ENCODE measurements at regions not wholly inside any gene's neighbourhood (a gene's known extent, or its start where the extent isn't known, plus 50 kb on each side); places are given as distances from the start of the nearest gene placed in this dataset.

DNA sequence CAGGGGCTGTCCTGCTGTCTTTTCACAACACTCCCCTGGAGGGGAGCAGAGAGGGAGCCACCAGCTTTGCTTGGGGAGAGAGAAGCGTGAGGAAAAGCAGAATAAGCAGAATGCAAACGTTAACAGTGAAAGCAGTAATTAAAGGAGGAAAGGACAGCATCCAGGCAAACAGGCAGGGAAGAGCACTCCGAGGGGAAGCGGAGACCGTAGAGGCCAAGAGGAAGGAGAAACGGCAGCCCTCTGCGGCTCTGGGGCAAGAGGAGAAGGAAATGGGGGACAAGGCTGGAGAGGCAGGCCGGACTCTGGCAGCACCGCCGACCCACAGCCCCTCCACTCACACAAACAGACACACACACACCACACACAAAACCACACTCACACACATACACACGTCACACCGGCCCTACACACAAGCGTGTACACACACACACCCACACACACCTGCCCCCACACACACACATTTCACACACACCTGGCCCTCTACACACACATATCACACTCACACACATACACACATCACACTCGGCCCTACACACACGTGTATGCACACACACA lies 449.8 kb downstream of the SOX6 start:
- TF ChIP-seq, protein P1, sequence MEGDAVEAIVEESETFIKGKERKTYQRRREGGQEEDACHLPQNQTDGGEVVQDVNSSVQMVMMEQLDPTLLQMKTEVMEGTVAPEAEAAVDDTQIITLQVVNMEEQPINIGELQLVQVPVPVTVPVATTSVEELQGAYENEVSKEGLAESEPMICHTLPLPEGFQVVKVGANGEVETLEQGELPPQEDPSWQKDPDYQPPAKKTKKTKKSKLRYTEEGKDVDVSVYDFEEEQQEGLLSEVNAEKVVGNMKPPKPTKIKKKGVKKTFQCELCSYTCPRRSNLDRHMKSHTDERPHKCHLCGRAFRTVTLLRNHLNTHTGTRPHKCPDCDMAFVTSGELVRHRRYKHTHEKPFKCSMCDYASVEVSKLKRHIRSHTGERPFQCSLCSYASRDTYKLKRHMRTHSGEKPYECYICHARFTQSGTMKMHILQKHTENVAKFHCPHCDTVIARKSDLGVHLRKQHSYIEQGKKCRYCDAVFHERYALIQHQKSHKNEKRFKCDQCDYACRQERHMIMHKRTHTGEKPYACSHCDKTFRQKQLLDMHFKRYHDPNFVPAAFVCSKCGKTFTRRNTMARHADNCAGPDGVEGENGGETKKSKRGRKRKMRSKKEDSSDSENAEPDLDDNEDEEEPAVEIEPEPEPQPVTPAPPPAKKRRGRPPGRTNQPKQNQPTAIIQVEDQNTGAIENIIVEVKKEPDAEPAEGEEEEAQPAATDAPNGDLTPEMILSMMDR (conservative IDR thresholded peaks at IDR 0.05; ENCODE audit: low read depth in 2 of 2), result no peak
- TF ChIP-seq, protein P2, sequence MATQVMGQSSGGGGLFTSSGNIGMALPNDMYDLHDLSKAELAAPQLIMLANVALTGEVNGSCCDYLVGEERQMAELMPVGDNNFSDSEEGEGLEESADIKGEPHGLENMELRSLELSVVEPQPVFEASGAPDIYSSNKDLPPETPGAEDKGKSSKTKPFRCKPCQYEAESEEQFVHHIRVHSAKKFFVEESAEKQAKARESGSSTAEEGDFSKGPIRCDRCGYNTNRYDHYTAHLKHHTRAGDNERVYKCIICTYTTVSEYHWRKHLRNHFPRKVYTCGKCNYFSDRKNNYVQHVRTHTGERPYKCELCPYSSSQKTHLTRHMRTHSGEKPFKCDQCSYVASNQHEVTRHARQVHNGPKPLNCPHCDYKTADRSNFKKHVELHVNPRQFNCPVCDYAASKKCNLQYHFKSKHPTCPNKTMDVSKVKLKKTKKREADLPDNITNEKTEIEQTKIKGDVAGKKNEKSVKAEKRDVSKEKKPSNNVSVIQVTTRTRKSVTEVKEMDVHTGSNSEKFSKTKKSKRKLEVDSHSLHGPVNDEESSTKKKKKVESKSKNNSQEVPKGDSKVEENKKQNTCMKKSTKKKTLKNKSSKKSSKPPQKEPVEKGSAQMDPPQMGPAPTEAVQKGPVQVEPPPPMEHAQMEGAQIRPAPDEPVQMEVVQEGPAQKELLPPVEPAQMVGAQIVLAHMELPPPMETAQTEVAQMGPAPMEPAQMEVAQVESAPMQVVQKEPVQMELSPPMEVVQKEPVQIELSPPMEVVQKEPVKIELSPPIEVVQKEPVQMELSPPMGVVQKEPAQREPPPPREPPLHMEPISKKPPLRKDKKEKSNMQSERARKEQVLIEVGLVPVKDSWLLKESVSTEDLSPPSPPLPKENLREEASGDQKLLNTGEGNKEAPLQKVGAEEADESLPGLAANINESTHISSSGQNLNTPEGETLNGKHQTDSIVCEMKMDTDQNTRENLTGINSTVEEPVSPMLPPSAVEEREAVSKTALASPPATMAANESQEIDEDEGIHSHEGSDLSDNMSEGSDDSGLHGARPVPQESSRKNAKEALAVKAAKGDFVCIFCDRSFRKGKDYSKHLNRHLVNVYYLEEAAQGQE (IDR thresholded peaks at IDR 0.05; ENCODE audit: unreplicated experiment), result no peak
- TF ChIP-seq POLR2AphosphoS5 (IDR thresholded peaks at IDR 0.05; ENCODE audit: low read depth) (no peak), JUNB (IDR thresholded peaks at IDR 0.05; ENCODE audit: unreplicated experiment) (no peak), EZH2phosphoT487 (IDR thresholded peaks at IDR 0.05; ENCODE audit: unreplicated experiment) (no peak), EZH2 (IDR thresholded peaks at IDR 0.05; ENCODE audit: low read depth, unreplicated experiment) (no peak), NANOG (IDR thresholded peaks at IDR 0.05; ENCODE audit: borderline replicate concordance) (no peak), CREB1 (CRISPR knock-in tag; IDR thresholded peaks at IDR 0.05; ENCODE audit: low read depth) (no peak), STAT1 (IDR thresholded peaks at IDR 0.05; ENCODE audit: unreplicated experiment) (no peak), ZNF114 (CRISPR knock-in tag; IDR thresholded peaks at IDR 0.05) (no peak)
- TF ChIP-seq, protein P3, sequence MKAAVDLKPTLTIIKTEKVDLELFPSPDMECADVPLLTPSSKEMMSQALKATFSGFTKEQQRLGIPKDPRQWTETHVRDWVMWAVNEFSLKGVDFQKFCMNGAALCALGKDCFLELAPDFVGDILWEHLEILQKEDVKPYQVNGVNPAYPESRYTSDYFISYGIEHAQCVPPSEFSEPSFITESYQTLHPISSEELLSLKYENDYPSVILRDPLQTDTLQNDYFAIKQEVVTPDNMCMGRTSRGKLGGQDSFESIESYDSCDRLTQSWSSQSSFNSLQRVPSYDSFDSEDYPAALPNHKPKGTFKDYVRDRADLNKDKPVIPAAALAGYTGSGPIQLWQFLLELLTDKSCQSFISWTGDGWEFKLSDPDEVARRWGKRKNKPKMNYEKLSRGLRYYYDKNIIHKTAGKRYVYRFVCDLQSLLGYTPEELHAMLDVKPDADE (IDR thresholded peaks at IDR 0.05), result no peak
- TF ChIP-seq, protein P4, sequence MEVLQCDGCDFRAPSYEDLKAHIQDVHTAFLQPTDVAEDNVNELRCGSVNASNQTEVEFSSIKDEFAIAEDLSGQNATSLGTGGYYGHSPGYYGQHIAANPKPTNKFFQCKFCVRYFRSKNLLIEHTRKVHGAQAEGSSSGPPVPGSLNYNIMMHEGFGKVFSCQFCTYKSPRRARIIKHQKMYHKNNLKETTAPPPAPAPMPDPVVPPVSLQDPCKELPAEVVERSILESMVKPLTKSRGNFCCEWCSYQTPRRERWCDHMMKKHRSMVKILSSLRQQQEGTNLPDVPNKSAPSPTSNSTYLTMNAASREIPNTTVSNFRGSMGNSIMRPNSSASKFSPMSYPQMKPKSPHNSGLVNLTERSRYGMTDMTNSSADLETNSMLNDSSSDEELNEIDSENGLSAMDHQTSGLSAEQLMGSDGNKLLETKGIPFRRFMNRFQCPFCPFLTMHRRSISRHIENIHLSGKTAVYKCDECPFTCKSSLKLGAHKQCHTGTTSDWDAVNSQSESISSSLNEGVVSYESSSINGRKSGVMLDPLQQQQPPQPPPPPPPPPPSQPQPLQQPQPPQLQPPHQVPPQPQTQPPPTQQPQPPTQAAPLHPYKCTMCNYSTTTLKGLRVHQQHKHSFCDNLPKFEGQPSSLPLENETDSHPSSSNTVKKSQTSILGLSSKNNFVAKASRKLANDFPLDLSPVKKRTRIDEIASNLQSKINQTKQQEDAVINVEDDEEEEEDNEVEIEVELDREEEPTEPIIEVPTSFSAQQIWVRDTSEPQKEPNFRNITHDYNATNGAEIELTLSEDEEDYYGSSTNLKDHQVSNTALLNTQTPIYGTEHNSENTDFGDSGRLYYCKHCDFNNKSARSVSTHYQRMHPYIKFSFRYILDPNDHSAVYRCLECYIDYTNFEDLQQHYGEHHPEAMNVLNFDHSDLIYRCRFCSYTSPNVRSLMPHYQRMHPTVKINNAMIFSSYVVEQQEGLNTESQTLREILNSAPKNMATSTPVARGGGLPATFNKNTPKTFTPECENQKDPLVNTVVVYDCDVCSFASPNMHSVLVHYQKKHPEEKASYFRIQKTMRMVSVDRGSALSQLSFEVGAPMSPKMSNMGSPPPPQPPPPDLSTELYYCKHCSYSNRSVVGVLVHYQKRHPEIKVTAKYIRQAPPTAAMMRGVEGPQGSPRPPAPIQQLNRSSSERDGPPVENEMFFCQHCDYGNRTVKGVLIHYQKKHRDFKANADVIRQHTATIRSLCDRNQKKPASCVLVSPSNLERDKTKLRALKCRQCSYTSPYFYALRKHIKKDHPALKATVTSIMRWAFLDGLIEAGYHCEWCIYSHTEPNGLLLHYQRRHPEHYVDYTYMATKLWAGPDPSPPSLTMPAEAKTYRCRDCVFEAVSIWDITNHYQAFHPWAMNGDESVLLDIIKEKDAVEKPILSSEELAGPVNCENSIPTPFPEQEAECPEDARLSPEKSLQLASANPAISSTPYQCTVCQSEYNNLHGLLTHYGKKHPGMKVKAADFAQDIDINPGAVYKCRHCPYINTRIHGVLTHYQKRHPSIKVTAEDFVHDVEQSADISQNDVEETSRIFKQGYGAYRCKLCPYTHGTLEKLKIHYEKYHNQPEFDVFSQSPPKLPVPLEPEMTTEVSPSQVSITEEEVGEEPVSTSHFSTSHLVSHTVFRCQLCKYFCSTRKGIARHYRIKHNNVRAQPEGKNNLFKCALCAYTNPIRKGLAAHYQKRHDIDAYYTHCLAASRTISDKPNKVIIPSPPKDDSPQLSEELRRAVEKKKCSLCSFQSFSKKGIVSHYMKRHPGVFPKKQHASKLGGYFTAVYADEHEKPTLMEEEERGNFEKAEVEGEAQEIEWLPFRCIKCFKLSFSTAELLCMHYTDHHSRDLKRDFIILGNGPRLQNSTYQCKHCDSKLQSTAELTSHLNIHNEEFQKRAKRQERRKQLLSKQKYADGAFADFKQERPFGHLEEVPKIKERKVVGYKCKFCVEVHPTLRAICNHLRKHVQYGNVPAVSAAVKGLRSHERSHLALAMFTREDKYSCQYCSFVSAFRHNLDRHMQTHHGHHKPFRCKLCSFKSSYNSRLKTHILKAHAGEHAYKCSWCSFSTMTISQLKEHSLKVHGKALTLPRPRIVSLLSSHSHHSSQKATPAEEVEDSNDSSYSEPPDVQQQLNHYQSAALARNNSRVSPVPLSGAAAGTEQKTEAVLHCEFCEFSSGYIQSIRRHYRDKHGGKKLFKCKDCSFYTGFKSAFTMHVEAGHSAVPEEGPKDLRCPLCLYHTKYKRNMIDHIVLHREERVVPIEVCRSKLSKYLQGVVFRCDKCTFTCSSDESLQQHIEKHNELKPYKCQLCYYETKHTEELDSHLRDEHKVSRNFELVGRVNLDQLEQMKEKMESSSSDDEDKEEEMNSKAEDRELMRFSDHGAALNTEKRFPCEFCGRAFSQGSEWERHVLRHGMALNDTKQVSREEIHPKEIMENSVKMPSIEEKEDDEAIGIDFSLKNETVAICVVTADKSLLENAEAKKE (CRISPR knock-in tag; IDR thresholded peaks at IDR 0.05), result no peak
